Mesendoderm (in vitro differentiated cells): ENCODE measurements at regions not wholly inside any gene's neighbourhood (a gene's known extent, or its start where the extent isn't known, plus 50 kb on each side); places are given as distances from the start of the nearest gene placed in this dataset. TPM values are rescaled to one million over a fixed set of nuclear protein-coding genes. Genes with fewer than 3 reads are reported as not detected.

Experiments
- small RNA-seq: library from polyadenylated mRNA; stranded (forward); fragments of <200 nt; extraction: miRNeasy Mini kit (QIAGEN cat#:217004); gene quantifications from one replicate; pipeline ENCODE3, GENCODE V24; 2013; ENCODE audit not compliant: insufficient read depth

Small RNAs in the stretch of these regions (small RNA-seq; reads per million reads assigned to genes)
- not detected for gene MIR8068
- gene RN7SL240P: not detected
